B cell (primary cell): ENCODE measurements at regions not wholly inside any gene's neighbourhood (a gene's known extent, or its start where the extent isn't known, plus 50 kb on each side); places are given as distances from the start of the nearest gene placed in this dataset.

Source experiments
- ATAC-seq: fragments of 200-7000 bp; cut with Tn5 transposase; one replicate; pipeline ENCODE4 v1.10.0; 2021; ENCODE audit warnings: low read depth, mild to moderate bottlenecking, moderate number of reproducible peaks, moderate library complexity
- CTCF ChIA-PET: fragments of 350-600 bp; sonication (Branson Sonifier 250); formaldehyde crosslinking; loops from one replicate; lab custom pipeline; 2021; ENCODE audit warnings: antibody characterized with exemption, inconsistent platforms; lab: Charles Lee
- POLR2A ChIA-PET: fragments of 350-600 bp; sonication (Branson Sonifier 250); formaldehyde crosslinking; loops from one replicate; lab custom pipeline; 2021; ENCODE audit warnings: antibody characterized with exemption; lab: Charles Lee
- DNase-seq: peaks from one replicate; pipeline ENCODE4 v3.0.0; 2013
- H2AFZ ChIP-seq: 2 replicates; pipeline ENCODE4 v1.6.1; 2012; ENCODE audit warnings: mild to moderate bottlenecking, low read depth, low read length; ENCODE audit not compliant: insufficient read depth, poor library complexity, severe bottlenecking
- H3K27ac ChIP-seq, 2 donors: 1 replicate in 1 of 2; 2 replicates in 1 of 2; pipeline ENCODE4 v1.5.1; 2012 to 2013; ENCODE audit warnings: low read length in 2 of 2, mild to moderate bottlenecking in 2 of 2, moderate library complexity in 1 of 2
- H3K27me3 ChIP-seq, 4 experiments: fragments of 200-600 bp in 1 of 4; sonication (generic) in 1 of 4; replicated peaks in 1 of 4; 1 replicate in 2 of 4; 2 replicates in 2 of 4; pipeline versions ENCODE4 v1.6.1 to v1.7.0; 2013 to 2016; ENCODE audit warnings: low read length in 3 of 4, mild to moderate bottlenecking in 2 of 4, mixed read lengths in 1 of 4, moderate library complexity in 1 of 4; ENCODE audit not compliant: insufficient read depth in 4 of 4, control insufficient read depth in 3 of 4; ENCODE audit errors: control extremely low read depth in 1 of 4
- H3K36me3 ChIP-seq, 2 experiments: replicated peaks in 1 of 2; 1 replicate in 1 of 2; 2 replicates in 1 of 2; pipeline versions ENCODE4 v1.6.1 to v1.7.1; 2013; ENCODE audit warnings: low read length in 1 of 2; ENCODE audit not compliant: insufficient read depth in 2 of 2, control insufficient read depth in 1 of 2; ENCODE audit errors: control extremely low read depth in 1 of 2, extremely low read depth in 1 of 2
- H3K4me1 ChIP-seq, 2 donors: fragments of 200-600 bp in 1 of 2; sonication (generic) in 1 of 2; 1 replicate in 1 of 2; 2 replicates in 1 of 2; pipeline versions ENCODE4 v1.5.1 to v1.6.1; 2013 to 2017; ENCODE audit warnings: low read length in 2 of 2; ENCODE audit not compliant: control insufficient read depth in 2 of 2, insufficient read depth in 2 of 2
- H3K4me2 ChIP-seq: replicated peaks from 2 replicates; pipeline ENCODE3; 2012; ENCODE audit warnings: mild to moderate bottlenecking, low read depth, low read length; ENCODE audit not compliant: poor library complexity, severe bottlenecking
- H3K4me3 ChIP-seq, 5 experiments: fragments of 200-600 bp in 1 of 5; sonication (generic) in 1 of 5; 1 replicate in 3 of 5; 2 replicates in 2 of 5; pipeline versions ENCODE4 v1.5.1 to v1.7.0; 2011 to 2016; ENCODE audit warnings: low read length in 4 of 5, mild to moderate bottlenecking in 4 of 5, low read depth in 2 of 5, control low read depth in 1 of 5, moderate library complexity in 1 of 5; ENCODE audit not compliant: insufficient read depth in 1 of 5; ENCODE audit errors: control extremely low read depth in 1 of 5, extremely low read depth in 1 of 5
- H3K79me2 ChIP-seq: fragments of 200-600 bp; sonication (generic); one replicate; pipeline ENCODE4 v1.6.0; 2016; ENCODE audit warnings: low read length; ENCODE audit not compliant: control insufficient read depth, insufficient read depth
- H3K9ac ChIP-seq: fragments of 200-600 bp; sonication (generic); 2 replicates; pipeline ENCODE4 v1.6.1; 2017; ENCODE audit warnings: mild to moderate bottlenecking, low read length, moderate library complexity
- H3K9me3 ChIP-seq, 3 donors: one replicate each; pipeline versions ENCODE4 v1.6.1 to v1.7.1; 2013; ENCODE audit warnings: low read length in 2 of 3; ENCODE audit not compliant: control insufficient read depth in 2 of 3, insufficient read depth in 1 of 3; ENCODE audit errors: control extremely low read depth in 1 of 3
- H4K20me1 ChIP-seq: 2 replicates; pipeline ENCODE4 v1.6.0; 2012; ENCODE audit warnings: mild to moderate bottlenecking, low read length; ENCODE audit not compliant: insufficient read depth, control insufficient read depth, poor library complexity, severe bottlenecking
- H3K27ac Mint-ChIP-seq: one replicate; pipeline ENCODE4 v1.8.0; 2021; ENCODE audit warnings: mixed read lengths
- H3K27me3 Mint-ChIP-seq: one replicate; pipeline ENCODE4 v1.8.0; 2021; ENCODE audit warnings: mixed read lengths
- H3K4me1 Mint-ChIP-seq: one replicate; pipeline ENCODE4 v1.8.0; 2021; ENCODE audit warnings: mixed read lengths
- H3K4me3 Mint-ChIP-seq: one replicate; pipeline ENCODE4 v1.8.0; 2021; ENCODE audit warnings: mixed read lengths
- H3K9me3 Mint-ChIP-seq: one replicate; pipeline ENCODE4 v1.8.0; 2022; ENCODE audit warnings: mixed read lengths; ENCODE audit not compliant: insufficient read depth
- EZH2 ChIP-seq: IDR thresholded peaks from 2 replicates; pipeline ENCODE4 v1.6.1; 2012; ENCODE audit warnings: borderline replicate concordance, low read depth, mild to moderate bottlenecking, moderate library complexity, low read length; ENCODE audit not compliant: insufficient read depth, poor library complexity, severe bottlenecking
- WGBS: methylation state at CpG from one replicate; pipeline ENCODE4 v1.1.5; 2013; ENCODE audit warnings: missing lambda C conversion rate; ENCODE audit not compliant: insufficient coverage; 5-methylcytosine and 5-hydroxymethylcytosine counted together
- intact Hi-C: fragments of 100-400 bp; cut with micrococcal nuclease; formaldehyde crosslinking; loops from one replicate; pipeline ENCODE4 v1.10.0; 2022
- TF ChIP-seq, protein P1 (sequence below): fragments of 200-600 bp; IDR thresholded peaks from one replicate; pipeline ENCODE4 v1.8.0; 2022; ENCODE audit warnings: antibody characterized with exemption, mild to moderate bottlenecking

DNA sequence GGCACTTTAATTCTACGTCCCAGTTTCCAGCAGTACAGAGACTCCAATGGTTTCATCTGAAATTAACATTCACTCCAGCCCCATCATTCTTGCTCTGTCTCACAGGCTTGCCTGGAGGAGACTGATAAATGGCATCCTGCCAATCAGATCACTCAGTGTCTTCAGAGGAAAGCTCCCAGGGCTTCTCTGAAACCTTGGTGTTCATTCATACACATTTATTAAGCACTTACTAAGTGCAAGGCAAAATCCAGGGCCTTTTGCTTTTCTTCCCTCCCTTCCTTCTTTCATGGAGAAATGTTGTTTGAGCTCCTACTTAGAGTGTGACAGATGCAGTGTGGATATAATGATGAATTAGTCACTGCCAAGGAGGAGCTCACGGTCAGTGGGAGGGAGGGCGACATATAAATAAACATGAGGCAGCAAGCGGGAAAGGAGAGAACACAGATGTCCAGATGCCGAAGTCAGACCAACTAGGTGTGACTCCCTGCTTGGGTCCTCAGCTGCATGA, 106.7 kb upstream of the DTNBP1 start:
- Mint-ChIP-seq H3K4me3 (no peak overlapping the region), H3K27me3 (peaks cover 10% of the 10 kb centered on the region), H3K9me3 (no peaks in the 10 kb centered on the region), H3K4me1 (no peaks in the 10 kb centered on the region), H3K27ac (no peak overlapping the region)
- H3K27ac ChIP-seq, result no peak overlapping the region
- H3K36me3 ChIP-seq, result no peaks in the 10 kb centered on the region
- H3K79me2 ChIP-seq, result no peaks in the 10 kb centered on the region
- no peak for ATAC-seq
- H3K27me3 ChIP-seq, result peaks cover 0 to 4% (median 0%) of the 10 kb centered on the region in 4 experiments
- no peak overlapping the region for H3K4me2 ChIP-seq
- H3K4me1 ChIP-seq, result no peaks in the 10 kb centered on the region
- H3K4me3 ChIP-seq, result no peak overlapping the region
- CTCF ChIA-PET, result interaction anchor here (0.8 to 3.5 kb wide), 4 partner anchors 359 to 436 kb away, joined by 3 to 17 read pairs (median 8); partner anchors contain the start of gene MYLIP
- WGBS, result 100% methylated on average over 5 of the region's 5 CpGs
- intact Hi-C loops, result loop anchor here (1.0 to 5.0 kb wide), 2 partner anchors 360 to 413 kb away; partner anchors contain the start of gene MYLIP
- no peak overlapping the region for H3K9ac ChIP-seq
- POLR2A ChIA-PET, result no interaction called here
- no peaks in the 10 kb centered on the region for H3K9me3 ChIP-seq
- no peak overlapping the region for H2AFZ ChIP-seq
- TF ChIP-seq, protein P1, sequence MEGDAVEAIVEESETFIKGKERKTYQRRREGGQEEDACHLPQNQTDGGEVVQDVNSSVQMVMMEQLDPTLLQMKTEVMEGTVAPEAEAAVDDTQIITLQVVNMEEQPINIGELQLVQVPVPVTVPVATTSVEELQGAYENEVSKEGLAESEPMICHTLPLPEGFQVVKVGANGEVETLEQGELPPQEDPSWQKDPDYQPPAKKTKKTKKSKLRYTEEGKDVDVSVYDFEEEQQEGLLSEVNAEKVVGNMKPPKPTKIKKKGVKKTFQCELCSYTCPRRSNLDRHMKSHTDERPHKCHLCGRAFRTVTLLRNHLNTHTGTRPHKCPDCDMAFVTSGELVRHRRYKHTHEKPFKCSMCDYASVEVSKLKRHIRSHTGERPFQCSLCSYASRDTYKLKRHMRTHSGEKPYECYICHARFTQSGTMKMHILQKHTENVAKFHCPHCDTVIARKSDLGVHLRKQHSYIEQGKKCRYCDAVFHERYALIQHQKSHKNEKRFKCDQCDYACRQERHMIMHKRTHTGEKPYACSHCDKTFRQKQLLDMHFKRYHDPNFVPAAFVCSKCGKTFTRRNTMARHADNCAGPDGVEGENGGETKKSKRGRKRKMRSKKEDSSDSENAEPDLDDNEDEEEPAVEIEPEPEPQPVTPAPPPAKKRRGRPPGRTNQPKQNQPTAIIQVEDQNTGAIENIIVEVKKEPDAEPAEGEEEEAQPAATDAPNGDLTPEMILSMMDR, result no peak
- TF ChIP-seq EZH2, result no peak
- no peaks in the 10 kb centered on the region for H4K20me1 ChIP-seq
- no peak for DNase-seq

DNA sequence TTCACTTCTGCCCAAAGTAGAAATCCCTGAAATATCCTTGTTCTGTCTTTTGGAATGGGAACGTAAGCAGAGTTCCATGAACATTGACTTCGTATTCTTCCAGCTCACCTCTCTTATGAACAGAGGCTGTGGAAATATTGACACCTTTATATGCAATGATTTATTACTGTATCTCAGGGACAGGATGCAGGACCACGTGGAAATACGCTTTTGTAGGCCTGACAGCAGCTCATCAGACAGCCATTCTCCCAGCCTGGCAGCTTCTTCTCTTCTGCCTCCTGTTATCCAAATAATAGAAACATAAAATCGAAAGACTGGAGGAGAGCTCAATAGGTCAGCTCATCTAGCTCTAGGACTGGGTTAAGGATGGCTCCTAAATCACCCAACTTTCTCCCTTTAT, 106.2 kb upstream of the DTNBP1 start:
- no CpG with 5 or more reads among the region's 5 CpGs for WGBS
- H3K9ac ChIP-seq, result no peak overlapping the region
- no peak overlapping the region for H3K27ac ChIP-seq
- peaks cover 0 to 4% (median 0%) of the 10 kb centered on the region in 4 experiments for H3K27me3 ChIP-seq
- H3K9me3 Mint-ChIP-seq, result no peaks in the 10 kb centered on the region
- no peaks in the 10 kb centered on the region for H3K36me3 ChIP-seq
- peaks cover 10% of the 10 kb centered on the region for H3K27me3 Mint-ChIP-seq
- ChIA-PET POLR2A (no interaction called here), CTCF (interaction anchor here (2.4 to 3.5 kb wide), 2 partner anchors 359 to 414 kb away, joined by 14 to 17 read pairs; partner anchors contain the start of gene MYLIP)
- TF ChIP-seq, protein P1, result no peak
- TF ChIP-seq EZH2, result no peak
- no peaks in the 10 kb centered on the region for H3K79me2 ChIP-seq
- ATAC-seq (no peak), DNase-seq (no peak)
- no peaks in the 10 kb centered on the region for H4K20me1 ChIP-seq
- no peaks in the 10 kb centered on the region for H3K9me3 ChIP-seq
- H2AFZ ChIP-seq, result no peak overlapping the region
- H3K4me3 ChIP-seq, result no peak overlapping the region
- no peak overlapping the region for H3K4me3 Mint-ChIP-seq
- H3K27ac Mint-ChIP-seq, result no peak overlapping the region
- H3K4me1 ChIP-seq, result no peaks in the 10 kb centered on the region
- no peak overlapping the region for H3K4me2 ChIP-seq
- no peaks in the 10 kb centered on the region for H3K4me1 Mint-ChIP-seq
- intact Hi-C loops, result no loop called here
